Endodermal cell (in vitro differentiated cells): ENCODE measurements at regions not wholly inside any gene's neighbourhood (a gene's known extent, or its start where the extent isn't known, plus 50 kb on each side); places are given as distances from the start of the nearest gene placed in this dataset.

Experiments
- DNase-seq: peaks from one replicate; pipeline ENCODE4 v3.0.0-alpha.2; 2017
- H3K27ac ChIP-seq: 2 replicates; pipeline ENCODE4 v1.5.1; 2013; ENCODE audit warnings: mild to moderate bottlenecking, low read depth, low read length, moderate library complexity
- H3K27me3 ChIP-seq: 2 replicates; pipeline ENCODE4 v1.6.1; 2013; ENCODE audit warnings: mild to moderate bottlenecking, low read length, moderate library complexity; ENCODE audit not compliant: insufficient read depth, control insufficient read depth, poor library complexity, severe bottlenecking
- H3K36me3 ChIP-seq: 2 replicates; pipeline ENCODE4 v1.7.0; 2013; ENCODE audit warnings: mild to moderate bottlenecking, low read length, moderate library complexity; ENCODE audit not compliant: control insufficient read depth, insufficient read depth
- H3K4me1 ChIP-seq: one replicate; pipeline ENCODE4 v1.7.0; 2013; ENCODE audit warnings: low read length; ENCODE audit not compliant: control insufficient read depth, insufficient read depth
- H3K4me3 ChIP-seq: 2 replicates; pipeline ENCODE4 v1.5.1; 2013; ENCODE audit warnings: mild to moderate bottlenecking, low read length, moderate library complexity
- H3K9ac ChIP-seq: 2 replicates; pipeline ENCODE4 v1.6.1; 2013; ENCODE audit warnings: mild to moderate bottlenecking, low read length, moderate library complexity; ENCODE audit not compliant: poor library complexity, severe bottlenecking; ENCODE audit errors: extremely low read depth
- H3K9me3 ChIP-seq: 2 replicates; pipeline ENCODE4 v1.6.1; 2013; ENCODE audit warnings: mild to moderate bottlenecking, low read length, moderate library complexity; ENCODE audit not compliant: control insufficient read depth
- H3K27ac Mint-ChIP-seq: 2 replicates; pipeline ENCODE4 v1.8.0; 2020; ENCODE audit warnings: mixed read lengths
- H3K27me3 Mint-ChIP-seq: 2 replicates; pipeline ENCODE4 v1.8.0; 2021; ENCODE audit warnings: mild to moderate bottlenecking, mixed read lengths; ENCODE audit not compliant: insufficient read depth
- H3K36me3 Mint-ChIP-seq: 2 replicates; pipeline ENCODE4 v1.8.0; 2020; ENCODE audit warnings: low read depth, mixed read lengths
- H3K4me1 Mint-ChIP-seq: 2 replicates; pipeline ENCODE4 v1.8.0; 2020; ENCODE audit warnings: mixed read lengths
- H3K4me3 Mint-ChIP-seq: 2 replicates; pipeline ENCODE4 v1.8.0; 2020; ENCODE audit warnings: mild to moderate bottlenecking, moderate library complexity, mixed read lengths
- H3K9me3 Mint-ChIP-seq: 2 replicates; pipeline ENCODE4 v1.8.0; 2020; ENCODE audit warnings: mild to moderate bottlenecking, mixed read lengths
- WGBS, 2 experiments: methylation state at CpG; one replicate each; pipeline versions ENCODE4 v1.1.5 to v1.1.7; 2013; ENCODE audit warnings: missing lambda C conversion rate in 2 of 2, mixed read lengths in 1 of 2; ENCODE audit not compliant: insufficient coverage in 1 of 2, insufficient read length in 1 of 2; 5-methylcytosine and 5-hydroxymethylcytosine counted together
- TF ChIP-seq, protein P1 (sequence below): fragments of 200-600 bp; sonication (generic); conservative IDR thresholded peaks from 2 replicates; pipeline ENCODE4 v1.5.0; 2021; ENCODE audit warnings: antibody characterized with exemption, mild to moderate bottlenecking

DNA sequence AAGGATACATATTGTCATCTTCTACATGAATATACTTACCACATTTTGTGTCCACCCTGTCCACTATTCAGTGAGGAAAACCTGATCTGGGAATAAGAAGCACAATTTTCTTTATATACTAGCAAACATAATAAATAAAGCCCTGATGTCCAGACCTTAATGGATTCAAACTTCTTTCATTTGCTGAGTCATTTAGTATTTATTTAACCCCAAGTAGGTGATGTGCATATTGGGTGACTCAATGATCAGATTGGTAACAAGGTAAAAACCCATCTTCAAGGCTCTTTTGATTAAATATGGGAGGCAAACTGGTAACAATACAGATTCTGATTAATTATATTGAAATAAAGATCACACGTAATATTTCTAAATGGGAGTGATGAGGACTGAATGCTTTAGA lies 1159.8 kb upstream of the EYS start:
- no peak for DNase-seq
- no peaks in the 10 kb centered on the region for H3K4me1 Mint-ChIP-seq
- H3K27me3 ChIP-seq = no peaks in the 10 kb centered on the region
- H3K36me3 Mint-ChIP-seq = no peaks in the 10 kb centered on the region
- H3K36me3 ChIP-seq = no peaks in the 10 kb centered on the region
- no peak overlapping the region for H3K4me3 Mint-ChIP-seq
- no peaks in the 10 kb centered on the region for H3K4me1 ChIP-seq
- WGBS, 2 experiments = 100% methylated on average over 1 of the region's 1 CpG; no CpG with 5 or more reads in 1 of the 2 experiments
- peaks cover 5% of the 10 kb centered on the region for H3K9me3 ChIP-seq
- TF ChIP-seq, protein P1, sequence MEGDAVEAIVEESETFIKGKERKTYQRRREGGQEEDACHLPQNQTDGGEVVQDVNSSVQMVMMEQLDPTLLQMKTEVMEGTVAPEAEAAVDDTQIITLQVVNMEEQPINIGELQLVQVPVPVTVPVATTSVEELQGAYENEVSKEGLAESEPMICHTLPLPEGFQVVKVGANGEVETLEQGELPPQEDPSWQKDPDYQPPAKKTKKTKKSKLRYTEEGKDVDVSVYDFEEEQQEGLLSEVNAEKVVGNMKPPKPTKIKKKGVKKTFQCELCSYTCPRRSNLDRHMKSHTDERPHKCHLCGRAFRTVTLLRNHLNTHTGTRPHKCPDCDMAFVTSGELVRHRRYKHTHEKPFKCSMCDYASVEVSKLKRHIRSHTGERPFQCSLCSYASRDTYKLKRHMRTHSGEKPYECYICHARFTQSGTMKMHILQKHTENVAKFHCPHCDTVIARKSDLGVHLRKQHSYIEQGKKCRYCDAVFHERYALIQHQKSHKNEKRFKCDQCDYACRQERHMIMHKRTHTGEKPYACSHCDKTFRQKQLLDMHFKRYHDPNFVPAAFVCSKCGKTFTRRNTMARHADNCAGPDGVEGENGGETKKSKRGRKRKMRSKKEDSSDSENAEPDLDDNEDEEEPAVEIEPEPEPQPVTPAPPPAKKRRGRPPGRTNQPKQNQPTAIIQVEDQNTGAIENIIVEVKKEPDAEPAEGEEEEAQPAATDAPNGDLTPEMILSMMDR = no peak
- no peak overlapping the region for H3K4me3 ChIP-seq
- no peak overlapping the region for H3K27ac ChIP-seq
- H3K27me3 Mint-ChIP-seq = no peaks in the 10 kb centered on the region
- H3K9ac ChIP-seq = no peak overlapping the region
- no peak overlapping the region for H3K27ac Mint-ChIP-seq
- H3K9me3 Mint-ChIP-seq = peaks cover 36% of the 10 kb centered on the region

DNA sequence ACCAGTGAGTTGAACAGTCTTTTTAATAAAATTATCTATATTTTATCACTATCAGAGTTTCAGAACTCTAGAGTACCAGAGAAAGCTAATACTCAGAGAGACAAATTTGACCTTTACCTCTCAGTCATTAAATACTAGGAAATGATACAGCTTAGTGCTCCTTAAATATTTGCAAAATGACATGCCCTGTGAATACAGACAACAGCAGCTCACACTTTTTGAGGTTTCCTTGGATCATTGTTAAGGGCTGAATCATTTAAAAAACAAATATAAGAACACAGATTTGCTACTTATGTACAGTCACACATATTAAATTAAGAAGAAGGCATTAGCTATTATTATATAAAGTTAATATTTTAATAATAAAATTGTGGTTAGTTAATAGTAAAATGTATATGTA lies 1158.7 kb upstream of the EYS start:
- Mint-ChIP-seq H3K4me3 (no peak overlapping the region), H3K9me3 (peaks cover 28% of the 10 kb centered on the region), H3K36me3 (no peaks in the 10 kb centered on the region), H3K27me3 (no peaks in the 10 kb centered on the region), H3K4me1 (no peaks in the 10 kb centered on the region), H3K27ac (no peak overlapping the region)
- DNase-seq = no peak
- no peak overlapping the region for H3K4me3 ChIP-seq
- no peaks in the 10 kb centered on the region for H3K27me3 ChIP-seq
- H3K27ac ChIP-seq = no peak overlapping the region
- H3K4me1 ChIP-seq = no peaks in the 10 kb centered on the region
- no peak overlapping the region for H3K9ac ChIP-seq
- no peaks in the 10 kb centered on the region for H3K36me3 ChIP-seq
- TF ChIP-seq, protein P1 = no peak
- peaks cover 5% of the 10 kb centered on the region for H3K9me3 ChIP-seq

DNA sequence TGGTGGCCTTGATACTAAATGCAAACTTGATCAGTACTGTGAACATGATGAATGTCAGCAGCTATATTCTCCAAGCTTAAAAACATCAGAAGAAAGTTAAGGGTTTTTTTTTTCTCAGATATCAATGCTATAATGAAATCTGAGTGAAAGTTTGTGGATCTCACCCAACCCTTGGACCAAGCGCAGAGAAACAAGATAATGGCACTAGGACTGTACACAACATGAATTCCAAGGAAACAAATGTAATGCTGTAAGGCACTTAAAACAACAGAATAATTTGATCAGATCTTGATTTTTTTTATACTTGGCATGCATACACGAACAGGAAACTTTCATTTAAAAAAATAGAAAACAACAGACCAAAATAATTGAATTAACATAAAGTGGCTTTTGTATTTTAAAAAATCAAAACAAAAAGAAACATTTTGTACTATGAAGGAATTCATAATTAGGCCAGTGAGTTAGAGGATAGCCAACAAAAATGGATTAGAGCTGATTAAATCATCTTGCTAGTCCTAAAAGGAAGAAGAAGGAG lies 1154.0 kb upstream of the EYS start:
- Mint-ChIP-seq H3K9me3 (peaks cover 11% of the 10 kb centered on the region), H3K4me3 (no peak overlapping the region), H3K27me3 (peaks cover 2% of the 10 kb centered on the region), H3K36me3 (no peaks in the 10 kb centered on the region), H3K4me1 (no peaks in the 10 kb centered on the region), H3K27ac (no peak overlapping the region)
- peaks cover 5% of the 10 kb centered on the region for H3K9me3 ChIP-seq
- TF ChIP-seq, protein P1 = no peak
- DNase-seq = no peak
- no peaks in the 10 kb centered on the region for H3K27me3 ChIP-seq
- WGBS, 2 experiments = 77 to 100% methylated on average over 1 to 2 of the region's 2 CpGs
- no peaks in the 10 kb centered on the region for H3K4me1 ChIP-seq
- no peak overlapping the region for H3K4me3 ChIP-seq
- no peaks in the 10 kb centered on the region for H3K36me3 ChIP-seq
- no peak overlapping the region for H3K9ac ChIP-seq
- H3K27ac ChIP-seq = no peak overlapping the region
